Neuronal stem cell (in vitro differentiated cells): ENCODE measurements at regions not wholly inside any gene's neighbourhood (a gene's known extent, or its start where the extent isn't known, plus 50 kb on each side); places are given as distances from the start of the nearest gene placed in this dataset.

Source experiments
- DNase-seq: peaks from one replicate; pipeline ENCODE4 v3.0.0-alpha.2; 2013; ENCODE audit warnings: low spot score
- H2AFZ ChIP-seq: one replicate; pipeline ENCODE4 v1.6.1; 2013; ENCODE audit warnings: mild to moderate bottlenecking, low read length, inconsistent platforms
- H2AK5ac ChIP-seq: 2 replicates; pipeline ENCODE4 v1.6.1; 2013; ENCODE audit warnings: low read depth, mild to moderate bottlenecking, inconsistent platforms, low read length, moderate library complexity, mixed read lengths
- H2BK120ac ChIP-seq: 2 replicates; pipeline ENCODE4 v1.6.1; 2013; ENCODE audit warnings: low read depth, mild to moderate bottlenecking, inconsistent platforms, low read length, moderate library complexity, mixed read lengths
- H2BK12ac ChIP-seq: one replicate; pipeline ENCODE4 v1.6.1; 2013; ENCODE audit warnings: low read length, inconsistent platforms
- H2BK15ac ChIP-seq: 2 replicates; pipeline ENCODE4 v1.6.1; 2013; ENCODE audit warnings: mild to moderate bottlenecking, low read length, inconsistent platforms, mixed read lengths
- H2BK5ac ChIP-seq: one replicate; pipeline ENCODE4 v1.6.1; 2013; ENCODE audit warnings: inconsistent platforms, mild to moderate bottlenecking, low read length, moderate library complexity
- H3K14ac ChIP-seq: one replicate; pipeline ENCODE4 v1.6.1; 2013; ENCODE audit warnings: low read length, inconsistent platforms
- H3K18ac ChIP-seq: 2 replicates; pipeline ENCODE4 v1.6.1; 2013; ENCODE audit warnings: low read length, inconsistent platforms
- H3K23ac ChIP-seq: 2 replicates; pipeline ENCODE4 v1.6.1; 2013; ENCODE audit warnings: low read depth, mild to moderate bottlenecking, mixed read lengths, low read length, inconsistent platforms; ENCODE audit not compliant: poor library complexity
- H3K27ac ChIP-seq: replicated peaks from 3 replicates; pipeline ENCODE4 v1.5.1; 2013; ENCODE audit warnings: low read length, inconsistent platforms
- H3K27me3 ChIP-seq, 3 experiments: 2 replicates each; pipeline ENCODE4 v1.6.1; 2013; ENCODE audit warnings: low read length in 3 of 3, mild to moderate bottlenecking in 2 of 3, inconsistent platforms in 1 of 3, low read depth in 1 of 3, mixed read lengths in 1 of 3, moderate library complexity in 1 of 3; ENCODE audit not compliant: control insufficient read depth in 3 of 3, insufficient read depth in 3 of 3
- H3K36me3 ChIP-seq, 2 donors: replicated peaks in 1 of 2; 2 replicates each; pipeline ENCODE4 v1.6.1; 2013; ENCODE audit warnings: low read length in 2 of 2; ENCODE audit not compliant: control insufficient read depth in 2 of 2, insufficient read depth in 2 of 2
- H3K4ac ChIP-seq: 2 replicates; pipeline ENCODE4 v1.6.1; 2013; ENCODE audit warnings: inconsistent platforms, mild to moderate bottlenecking, low read length, moderate library complexity
- H3K4me1 ChIP-seq, 2 donors: 1 replicate in 1 of 2; 2 replicates in 1 of 2; pipeline ENCODE4 v1.6.1; 2013; ENCODE audit warnings: low read length in 2 of 2, low read depth in 1 of 2; ENCODE audit not compliant: control insufficient read depth in 2 of 2, insufficient read depth in 1 of 2
- H3K4me2 ChIP-seq: one replicate; pipeline ENCODE4 v1.6.1; 2013; ENCODE audit warnings: mild to moderate bottlenecking, low read length, inconsistent platforms; ENCODE audit not compliant: insufficient read depth, poor library complexity, severe bottlenecking
- H3K4me3 ChIP-seq, 2 donors: 2 replicates each; pipeline ENCODE4 v1.5.1; 2013; ENCODE audit warnings: low read length in 2 of 2, mild to moderate bottlenecking in 2 of 2, inconsistent platforms in 1 of 2, moderate library complexity in 1 of 2
- H3K79me1 ChIP-seq: one replicate; pipeline ENCODE4 v1.6.1; 2013; ENCODE audit warnings: low read depth, mild to moderate bottlenecking, inconsistent platforms, low read length, moderate library complexity
- H3K9ac ChIP-seq: one replicate; pipeline ENCODE4 v1.6.1; 2013; ENCODE audit warnings: mild to moderate bottlenecking, low read depth, low read length, inconsistent platforms; ENCODE audit not compliant: poor library complexity
- H3K9me3 ChIP-seq, 2 donors: replicated peaks in 1 of 2; 2 replicates each; pipeline versions ENCODE3 to v1.6.1; 2013; ENCODE audit warnings: low read length in 2 of 2, mild to moderate bottlenecking in 2 of 2, inconsistent platforms in 1 of 2, low read depth in 1 of 2, mixed read lengths in 1 of 2, moderate library complexity in 1 of 2; ENCODE audit not compliant: control insufficient read depth in 2 of 2, insufficient read depth in 1 of 2
- H4K8ac ChIP-seq: one replicate; pipeline ENCODE4 v1.6.1; 2013; ENCODE audit warnings: low read depth, mild to moderate bottlenecking, inconsistent platforms, low read length, moderate library complexity
- H4K91ac ChIP-seq: one replicate; pipeline ENCODE4 v1.6.1; 2013; ENCODE audit warnings: low read length, low read depth, mild to moderate bottlenecking, inconsistent platforms; ENCODE audit not compliant: poor library complexity
- WGBS, 2 donors: extraction: QIAGEN DNeasy Blood & Tissue Kit; methylation state at CpG; one replicate each; pipeline ENCODE4 v1.1.7; 2013; ENCODE audit warnings: missing lambda C conversion rate in 2 of 2, mixed read lengths in 1 of 2; ENCODE audit not compliant: insufficient read length in 2 of 2, insufficient replicate concordance in 1 of 2; ENCODE audit errors: extremely low coverage in 2 of 2; 5-methylcytosine and 5-hydroxymethylcytosine counted together

- no CpG with 5 or more reads among the region's 2 CpGs for WGBS, 2 donors
These were observed 146.1 kb upstream of the RANBP3L start for GRCh38 chr5:36447776-36448175.

GRCh38 chr5:36450229-36451014, 148.7 kb upstream of the RANBP3L start:
- Histone ChIP-seq H3K18ac (no peak overlapping the region), H3K4me3 (no peak overlapping the region), H3K27me3 (no peaks in the 10 kb centered on the region), H2BK120ac (no peak overlapping the region), H2BK15ac (no peak overlapping the region), H3K9ac (no peak overlapping the region), H3K4me1 (no peaks in the 10 kb centered on the region), H3K4me2 (no peak overlapping the region), H4K8ac (no peak overlapping the region), H3K14ac (no peak overlapping the region), H3K36me3 (no peaks in the 10 kb centered on the region), H3K23ac (no peak overlapping the region), H2BK5ac (no peak overlapping the region), H3K4ac (no peak overlapping the region), H3K27ac (no peak overlapping the region), H2BK12ac (no peak overlapping the region), H3K9me3 (no peaks in the 10 kb centered on the region), H3K79me1 (no peaks in the 10 kb centered on the region), H2AK5ac (no peak overlapping the region), H4K91ac (no peak overlapping the region), H2AFZ (no peak overlapping the region)
- no peak for DNase-seq
- no CpG with 5 or more reads among the region's 3 CpGs for WGBS, 2 donors

More at GRCh38 chr5:36447776-36448175, 146.1 kb upstream of the RANBP3L start:
- Histone ChIP-seq H2BK12ac (no peak overlapping the region), H2BK120ac (no peak overlapping the region), H3K14ac (no peak overlapping the region), H3K36me3 (no peaks in the 10 kb centered on the region), H2BK15ac (no peak overlapping the region), H3K27ac (no peak overlapping the region), H2AFZ (no peak overlapping the region), H2AK5ac (no peak overlapping the region), H3K4me1 (peaks cover 0 to 2% of the 10 kb centered on the region in 2 donors), H2BK5ac (no peak overlapping the region), H3K4me2 (no peak overlapping the region), H4K91ac (no peak overlapping the region), H4K8ac (no peak overlapping the region), H3K4me3 (no peak overlapping the region), H3K4ac (no peak overlapping the region), H3K79me1 (no peaks in the 10 kb centered on the region), H3K9ac (no peak overlapping the region), H3K23ac (no peak overlapping the region), H3K27me3 (no peaks in the 10 kb centered on the region), H3K9me3 (no peaks in the 10 kb centered on the region), H3K18ac (no peak overlapping the region)
- DNase-seq, result no peak

- H3K23ac ChIP-seq, result no peak overlapping the region
- H2AK5ac ChIP-seq, result no peak overlapping the region
- no peak overlapping the region for H3K4me3 ChIP-seq
- H3K4me1 ChIP-seq, result no peaks in the 10 kb centered on the region
- no peaks in the 10 kb centered on the region for H3K27me3 ChIP-seq
- H2BK12ac ChIP-seq, result no peak overlapping the region
- H3K9me3 ChIP-seq, result no peaks in the 10 kb centered on the region
- no peaks in the 10 kb centered on the region for H3K36me3 ChIP-seq
- no peaks in the 10 kb centered on the region for H3K79me1 ChIP-seq
- no peak overlapping the region for H2AFZ ChIP-seq
- no peak overlapping the region for H4K91ac ChIP-seq
- H2BK120ac ChIP-seq, result no peak overlapping the region
- no peak overlapping the region for H3K4ac ChIP-seq
- no peak overlapping the region for H3K27ac ChIP-seq
- no peak overlapping the region for H2BK5ac ChIP-seq
- no peak overlapping the region for H3K9ac ChIP-seq
- no peak overlapping the region for H4K8ac ChIP-seq
- no CpG with 5 or more reads among the region's 4 CpGs for WGBS, 2 donors
- no peak overlapping the region for H3K4me2 ChIP-seq
- H2BK15ac ChIP-seq, result no peak overlapping the region
- no peak overlapping the region for H3K14ac ChIP-seq
- no peak for DNase-seq
- H3K18ac ChIP-seq, result no peak overlapping the region
These were observed 150.8 kb upstream of the RANBP3L start for GRCh38 chr5:36452424-36453006.

- no peak for DNase-seq
- no peak overlapping the region for H3K4me3 ChIP-seq
- no CpG with 5 or more reads among the region's 3 CpGs for WGBS, 2 donors
- H3K27ac ChIP-seq, result no peak overlapping the region
- H3K4ac ChIP-seq, result no peak overlapping the region
- no peak overlapping the region for H2AK5ac ChIP-seq
- no peak overlapping the region for H4K8ac ChIP-seq
- no peaks in the 10 kb centered on the region for H3K9me3 ChIP-seq
- no peak overlapping the region for H2BK15ac ChIP-seq
- H2BK12ac ChIP-seq, result no peak overlapping the region
- H3K9ac ChIP-seq, result no peak overlapping the region
- H4K91ac ChIP-seq, result no peak overlapping the region
- H3K14ac ChIP-seq, result no peak overlapping the region
- H3K27me3 ChIP-seq, result no peaks in the 10 kb centered on the region
- H3K18ac ChIP-seq, result no peak overlapping the region
- H3K4me2 ChIP-seq, result no peak overlapping the region
- no peak overlapping the region for H2AFZ ChIP-seq
- no peak overlapping the region for H2BK5ac ChIP-seq
- H3K36me3 ChIP-seq, result no peaks in the 10 kb centered on the region
- no peaks in the 10 kb centered on the region for H3K4me1 ChIP-seq
- no peak overlapping the region for H3K23ac ChIP-seq
- no peaks in the 10 kb centered on the region for H3K79me1 ChIP-seq
- no peak overlapping the region for H2BK120ac ChIP-seq
These were observed 148.7 kb upstream of the SLC1A3 start for GRCh38 chr5:36457511-36458270.
